ENCODE measurements at regions not wholly inside any gene's neighbourhood (a gene's known extent, or its start where the extent isn't known, plus 50 kb on each side); places are given as distances from the start of the nearest gene placed in this dataset.

- intact Hi-C loops (cut with DNase I) = no loop called here
- Histone ChIP-seq H3K27me3 (no peaks in the 10 kb centered on the region), H3K9me3 (no peaks in the 10 kb centered on the region), H3K4me3 (no peak overlapping the region), H3K27ac (no peak overlapping the region), H3K4me1 (no peaks in the 10 kb centered on the region), H3K36me3 (replicated peaks in 1 of 2; ENCODE audit: insufficient read depth in 1 of 2, low read depth in 2 of 2) (no peaks in the 10 kb centered on the region)
- TF ChIP-seq CTCF (IDR thresholded peaks at IDR 0.05) = no peak
- no peak for TF ChIP-seq POLR2A (IDR thresholded peaks at IDR 0.05)
- DNase-seq (no peak), ATAC-seq (no peak)
- 77 to 79% methylated on average over 5 of the region's 5 CpGs for WGBS, 2 donors
Observed at GRCh38 chr5:31124651-31125305, 68.7 kb upstream of the CDH6 start.

GRCh38 chr5:31124026-31124425, 69.5 kb upstream of the CDH6 start:
- Histone ChIP-seq H3K36me3 (replicated peaks in 1 of 2; ENCODE audit: insufficient read depth in 1 of 2, low read depth in 2 of 2) (no peaks in the 10 kb centered on the region), H3K9me3 (no peaks in the 10 kb centered on the region), H3K4me3 (no peak overlapping the region), H3K4me1 (no peaks in the 10 kb centered on the region), H3K27me3 (no peaks in the 10 kb centered on the region), H3K27ac (no peak overlapping the region)
- intact Hi-C loops (cut with DNase I) = no loop called here
- WGBS, 2 donors = 50 to 61% methylated on average over 1 of the region's 1 CpG
- DNase-seq (no peak), ATAC-seq (no peak)
- TF ChIP-seq POLR2A (IDR thresholded peaks at IDR 0.05) = no peak
- TF ChIP-seq CTCF (IDR thresholded peaks at IDR 0.05) = no peak

- no peaks in the 10 kb centered on the region for H3K9me3 ChIP-seq
- H3K27me3 ChIP-seq = no peaks in the 10 kb centered on the region
- DNase-seq (no peak), ATAC-seq (no peak)
- TF ChIP-seq POLR2A (IDR thresholded peaks at IDR 0.05) (no peak), CTCF (IDR thresholded peaks at IDR 0.05) (no peak)
- no peak overlapping the region for H3K4me3 ChIP-seq
- no peaks in the 10 kb centered on the region for H3K4me1 ChIP-seq
- H3K36me3 ChIP-seq (replicated peaks in 1 of 2; ENCODE audit: insufficient read depth in 1 of 2, low read depth in 2 of 2) = no peaks in the 10 kb centered on the region
- intact Hi-C loops (cut with DNase I) = no loop called here
- WGBS, 2 donors = 50 to 69% methylated on average over 4 of the region's 4 CpGs
- no peak overlapping the region for H3K27ac ChIP-seq
Observed at GRCh38 chr5:31122998-31123951, 70.2 kb upstream of the CDH6 start.

- Histone ChIP-seq H3K27ac (no peak overlapping the region), H3K4me3 (no peak overlapping the region), H3K27me3 (no peaks in the 10 kb centered on the region), H3K9me3 (no peaks in the 10 kb centered on the region), H3K36me3 (replicated peaks in 1 of 2; ENCODE audit: insufficient read depth in 1 of 2, low read depth in 2 of 2) (no peaks in the 10 kb centered on the region), H3K4me1 (no peaks in the 10 kb centered on the region)
- ATAC-seq = no peak
- no peak for DNase-seq
- TF ChIP-seq CTCF (IDR thresholded peaks at IDR 0.05) (no peak), POLR2A (IDR thresholded peaks at IDR 0.05) (no peak)
- intact Hi-C loops (cut with DNase I) = no loop called here
- 49 to 69% methylated on average over 2 of the region's 2 CpGs for WGBS, 2 donors
Observed at GRCh38 chr5:31121224-31121623, 72.3 kb upstream of the CDH6 start.

Measured in body of pancreas (tissue), 4 donors.